ENCODE measurements at regions not wholly inside any gene's neighbourhood (a gene's known extent, or its start where the extent isn't known, plus 50 kb on each side); places are given as distances from the start of the nearest gene placed in this dataset.

GRCh38 chr2:108129636-108130035, 110.1 kb upstream of the SULT1C3 start:
- Histone ChIP-seq H3K14ac (ENCODE audit: insufficient read depth, low read length) (no peak overlapping the region), H4K20me1 (ENCODE audit: control insufficient read depth, insufficient read depth, insufficient read length) (no peaks in the 10 kb centered on the region), H3K4me2 (ENCODE audit: insufficient read depth, insufficient read length, low read length) (no peak overlapping the region), H3K9me3 (ENCODE audit: control insufficient read depth, low read depth, low read length) (peaks cover 6% of the 10 kb centered on the region), H3K4me1 (ENCODE audit: insufficient read depth, low read length) (no peaks in the 10 kb centered on the region), H3K79me1 (ENCODE audit: insufficient read depth, low read depth, low read length, poor library complexity, severe bottlenecking) (no peaks in the 10 kb centered on the region), H2BK120ac (ENCODE audit: low read depth, low read length, poor library complexity, severe bottlenecking) (no peak overlapping the region), H3K18ac (ENCODE audit: insufficient read length, low read depth, low read length) (no peak overlapping the region), H4K91ac (ENCODE audit: insufficient read length, low read depth, low read length) (no peak overlapping the region), H2BK5ac (ENCODE audit: insufficient read length, low read length) (no peak overlapping the region), H2BK15ac (ENCODE audit: low read depth, low read length) (no peak overlapping the region), H2AK5ac (ENCODE audit: insufficient read length, low read length) (no peak overlapping the region), H3K79me2 (ENCODE audit: insufficient read depth, low read length) (no peaks in the 10 kb centered on the region), H3T11ph (ENCODE audit: low read length) (no peak overlapping the region), H3K23ac (ENCODE audit: insufficient read length, low read depth, low read length) (no peak overlapping the region), H3K23me2 (ENCODE audit: insufficient read length, low read depth, low read length, poor library complexity, severe bottlenecking) (no peaks in the 10 kb centered on the region), H3K9ac (ENCODE audit: extremely low read depth, insufficient read length, low read length) (no peak overlapping the region), H3K4ac (ENCODE audit: low read depth, low read length) (no peak overlapping the region), H2BK20ac (ENCODE audit: low read depth, low read length, poor library complexity, severe bottlenecking) (no peak overlapping the region), H3K27ac (ENCODE audit: insufficient read length, low read depth, low read length) (no peak overlapping the region), H2BK12ac (ENCODE audit: insufficient read length, low read depth, low read length) (no peak overlapping the region), H3K27me3 (ENCODE audit: insufficient read depth, low read length) (no peaks in the 10 kb centered on the region), H4K5ac (ENCODE audit: insufficient read length, low read depth, low read length) (no peak overlapping the region), H3K56ac (ENCODE audit: insufficient read length, low read depth, low read length) (no peak overlapping the region), H4K8ac (replicated peaks; ENCODE audit: insufficient read length, low read depth, low read length) (no peak overlapping the region), H2AFZ (ENCODE audit: low read length) (no peak overlapping the region)
- Mint-ChIP-seq H3K9me3 (peaks cover 10 to 14% of the 10 kb centered on the region in 2 experiments), H3K4me1 (peaks cover 27 to 39% of the 10 kb centered on the region in 2 experiments), H3K36me3 (ENCODE audit: insufficient read depth in 1 of 3, low read depth in 3 of 3) (peaks cover 5 to 25% (median 21%) of the 10 kb centered on the region in 3 experiments; a peak in 5 of 7 replicates), H3K27ac (peak overlapping the region in 2 of 3 experiments; percentile 29 to 63; a peak in 2 of 7 replicates), H3K27me3 (ENCODE audit: low read depth) (no peaks in the 10 kb centered on the region), H3K4me3 (peak overlapping the region in 1 of 2 experiments; percentile 30; a peak in 1 of 5 replicates)
- no peak for DNase-seq
- TF ChIP-seq CTCF (conservative IDR thresholded peaks at IDR 0.05), result no peak
- no CpG with 5 or more reads among the region's 4 CpGs for WGBS (ENCODE audit: extremely low coverage, insufficient read length, low lambda C conversion rate)
